DOHH2 (cell line): ENCODE measurements at regions not wholly inside any gene's neighbourhood (a gene's known extent, or its start where the extent isn't known, plus 50 kb on each side); places are given as distances from the start of the nearest gene placed in this dataset.

Experiments used
- H3F3A ChIP-seq: fragments of 200-600 bp; sonication (generic), shearing (Covaris generic); 2 replicates; pipeline ENCODE4 v1.6.0; 2016; ENCODE audit warnings: antibody characterized with exemption, mild to moderate bottlenecking; ENCODE audit not compliant: control insufficient read depth, insufficient read depth
- H3K27ac ChIP-seq: fragments of 200-600 bp; sonication (generic); 2 replicates; pipeline ENCODE4 v1.5.1; 2014; ENCODE audit warnings: low read depth, mild to moderate bottlenecking, low read length, moderate library complexity
- H3K27me3 ChIP-seq: fragments of 200-600 bp; sonication (generic); 2 replicates; pipeline ENCODE4 v1.6.1; 2014; ENCODE audit warnings: mild to moderate bottlenecking, low read length, mixed read lengths; ENCODE audit not compliant: control insufficient read depth
- H3K36me3 ChIP-seq: fragments of 200-600 bp; sonication (generic); 2 replicates; pipeline ENCODE4 v1.6.1; 2014; ENCODE audit warnings: mild to moderate bottlenecking, low read length, moderate library complexity, mixed read lengths; ENCODE audit not compliant: control insufficient read depth
- H3K4me1 ChIP-seq: fragments of 200-600 bp; sonication (generic); 2 replicates; pipeline ENCODE4 v1.6.1; 2014; ENCODE audit warnings: mild to moderate bottlenecking, low read length, mixed read lengths; ENCODE audit not compliant: control insufficient read depth
- H3K4me2 ChIP-seq: fragments of 200-600 bp; sonication (generic); 2 replicates; pipeline ENCODE4 v1.6.0; 2014; ENCODE audit warnings: mild to moderate bottlenecking, low read length, moderate library complexity
- H3K4me3 ChIP-seq: fragments of 200-600 bp; sonication (generic); 2 replicates; pipeline ENCODE4 v1.5.1; 2014; ENCODE audit warnings: mild to moderate bottlenecking, low read length, mixed read lengths
- H3K79me2 ChIP-seq: fragments of 200-600 bp; sonication (generic); 2 replicates; pipeline ENCODE4 v1.6.1; 2014; ENCODE audit warnings: mild to moderate bottlenecking, low read length, mixed read lengths; ENCODE audit not compliant: control insufficient read depth
- H3K9me2 ChIP-seq: fragments of 200-600 bp; sonication (generic); replicated peaks from 2 replicates; pipeline ENCODE4 v1.6.1; 2014; ENCODE audit warnings: mild to moderate bottlenecking, low read length, mixed read lengths; ENCODE audit not compliant: control insufficient read depth
- H3K9me3 ChIP-seq: fragments of 200-600 bp; sonication (generic); 2 replicates; pipeline ENCODE4 v1.6.1; 2014; ENCODE audit warnings: antibody characterized with exemption, low read length, mixed read lengths; ENCODE audit not compliant: control insufficient read depth, insufficient read depth
- H4K20me1 ChIP-seq: fragments of 200-600 bp; sonication (generic); 2 replicates; pipeline ENCODE4 v1.6.0; 2014; ENCODE audit warnings: low read depth, mild to moderate bottlenecking, antibody characterized with exemption, low read length, moderate library complexity; ENCODE audit not compliant: control insufficient read depth, insufficient read depth
- CTCF ChIP-seq: fragments of 200-600 bp; sonication (generic); IDR thresholded peaks from one replicate; pipeline ENCODE4 v1.5.1; 2014; ENCODE audit warnings: antibody characterized with exemption, mild to moderate bottlenecking, low read depth, low read length; ENCODE audit not compliant: poor library complexity, severe bottlenecking
- EZH2phosphoT487 ChIP-seq: fragments of 200-600 bp; sonication (generic); IDR thresholded peaks from 2 replicates; pipeline ENCODE4 v1.6.1; 2017; ENCODE audit warnings: borderline replicate concordance, mild to moderate bottlenecking, antibody characterized with exemption, low read length, moderate library complexity, mixed read lengths

GRCh38 chr2:149666809-149667320 lies 79.3 kb upstream of the MMADHC start:
- TF ChIP-seq EZH2phosphoT487: no peak
- TF ChIP-seq CTCF: no peak
- Histone ChIP-seq H3K9me3 (no peaks in the 10 kb centered on the region; the same call in 1 of the 2 replicates), H3F3A (no peaks in the 10 kb centered on the region), H3K36me3 (no peaks in the 10 kb centered on the region), H3K4me2 (no peak overlapping the region), H4K20me1 (no peaks in the 10 kb centered on the region), H3K4me1 (no peaks in the 10 kb centered on the region), H3K27ac (no peak overlapping the region), H3K9me2 (no peaks in the 10 kb centered on the region), H3K79me2 (no peaks in the 10 kb centered on the region), H3K4me3 (no peak overlapping the region), H3K27me3 (no peaks in the 10 kb centered on the region)

- Histone ChIP-seq H3F3A (no peaks in the 10 kb centered on the region), H3K9me2 (no peaks in the 10 kb centered on the region), H3K27me3 (no peaks in the 10 kb centered on the region), H3K4me2 (no peak overlapping the region), H3K79me2 (no peaks in the 10 kb centered on the region), H3K27ac (no peak overlapping the region), H4K20me1 (no peaks in the 10 kb centered on the region), H3K4me1 (no peaks in the 10 kb centered on the region), H3K9me3 (no peaks in the 10 kb centered on the region; the same call in 1 of the 2 replicates), H3K4me3 (no peak overlapping the region), H3K36me3 (no peaks in the 10 kb centered on the region)
- TF ChIP-seq CTCF: no peak
- no peak for TF ChIP-seq EZH2phosphoT487
Measured at GRCh38 chr2:149664896-149665295, 77.3 kb upstream of the MMADHC start.

- no peak overlapping the region for H3K4me2 ChIP-seq
- no peaks in the 10 kb centered on the region for H3K27me3 ChIP-seq
- H3K79me2 ChIP-seq: no peaks in the 10 kb centered on the region
- H3K27ac ChIP-seq: no peak overlapping the region
- H3K4me3 ChIP-seq: no peak overlapping the region
- H3K9me2 ChIP-seq: no peaks in the 10 kb centered on the region
- no peaks in the 10 kb centered on the region for H3K36me3 ChIP-seq
- no peaks in the 10 kb centered on the region for H3F3A ChIP-seq
- H3K9me3 ChIP-seq: no peaks in the 10 kb centered on the region; the same call in 1 of the 2 replicates
- TF ChIP-seq EZH2phosphoT487 (no peak), CTCF (no peak)
- H4K20me1 ChIP-seq: no peaks in the 10 kb centered on the region
- no peaks in the 10 kb centered on the region for H3K4me1 ChIP-seq
Measured at GRCh38 chr2:149662556-149662955, 75.0 kb upstream of the MMADHC start.
